ENCODE measurements at regions not wholly inside any gene's neighbourhood (a gene's known extent, or its start where the extent isn't known, plus 50 kb on each side); places are given as distances from the start of the nearest gene placed in this dataset.

- no peak overlapping the region for H3K4me3 ChIP-seq (ENCODE audit: low read length)
- DNase-seq (ENCODE audit: low read depth): no peak
- TF ChIP-seq CTCF (conservative IDR thresholded peaks at IDR 0.05; ENCODE audit: low read depth, low read length): no peak
Measured at GRCh38 chr11:104725796-104726408, 172.4 kb downstream of the CASP12 start.

GRCh38 chr11:104713401-104713800, 184.9 kb downstream of the CASP12 start:
- DNase-seq (ENCODE audit: low read depth): no peak
- TF ChIP-seq CTCF (conservative IDR thresholded peaks at IDR 0.05; ENCODE audit: low read depth, low read length): no peak
- H3K4me3 ChIP-seq (ENCODE audit: low read length): no peak overlapping the region

GRCh38 chr11:104705490-104706190, 192.6 kb downstream of the CASP12 start:
- H3K4me3 ChIP-seq (ENCODE audit: low read length): no peak overlapping the region
- TF ChIP-seq CTCF (conservative IDR thresholded peaks at IDR 0.05; ENCODE audit: low read depth, low read length): no peak
- DNase-seq (ENCODE audit: low read depth): no peak

- DNase-seq (ENCODE audit: low read depth): no peak
- no peak for TF ChIP-seq CTCF (conservative IDR thresholded peaks at IDR 0.05; ENCODE audit: low read depth, low read length)
- H3K4me3 ChIP-seq (ENCODE audit: low read length): no peak overlapping the region
Measured at GRCh38 chr11:104704888-104705287, 193.4 kb downstream of the CASP12 start.

GRCh38 chr11:104704146-104704830, 194.0 kb downstream of the CASP12 start:
- H3K4me3 ChIP-seq (ENCODE audit: low read length): no peak overlapping the region
- no peak for DNase-seq (ENCODE audit: low read depth)

GRCh38 chr11:104700609-104701008, 197.7 kb downstream of the CASP12 start:
- H3K4me3 ChIP-seq (ENCODE audit: low read length): no peak overlapping the region
- peak; percentile 81 for DNase-seq (ENCODE audit: low read depth)
- TF ChIP-seq CTCF (conservative IDR thresholded peaks at IDR 0.05; ENCODE audit: low read depth, low read length): no peak

More at GRCh38 chr11:104704146-104704830, 194.0 kb downstream of the CASP12 start:
- no peak for TF ChIP-seq CTCF (conservative IDR thresholded peaks at IDR 0.05; ENCODE audit: low read depth, low read length)
